Right kidney (tissue), 1 donor: ENCODE measurements at regions not wholly inside any gene's neighbourhood (a gene's known extent, or its start where the extent isn't known, plus 50 kb on each side); places are given as distances from the start of the nearest gene placed in this dataset.

Experiments
- DNase-seq: peaks from one replicate; pipeline ENCODE4 v3.0.0-alpha.2; 2016

DNA sequence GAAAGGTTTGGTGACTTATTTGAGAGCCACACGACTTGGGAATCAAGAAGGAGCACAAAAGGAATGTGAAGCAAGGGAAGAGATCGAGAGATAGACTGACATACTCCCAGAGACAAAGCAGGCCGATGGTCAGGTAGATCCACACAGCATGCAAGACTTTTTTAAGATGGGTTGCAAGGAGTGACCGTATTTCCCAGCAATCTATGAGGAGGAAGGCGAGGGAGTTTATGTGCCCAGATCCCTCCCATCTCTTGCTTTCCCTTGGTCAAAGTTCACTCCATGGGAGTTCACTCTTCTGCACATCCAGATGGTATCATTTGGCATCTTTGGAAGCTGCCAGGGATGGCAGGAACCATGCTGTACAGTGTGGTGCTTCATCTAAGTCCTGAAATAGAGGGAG, 148.9 kb downstream of the RMI1 start:
- no peak for DNase-seq

- DNase-seq, result no peak
These were observed 155.7 kb downstream of the RMI1 start for GRCh38 chr9:84136119-84136868.

- DNase-seq, result no peak
These were observed 157.4 kb downstream of the RMI1 start for GRCh38 chr9:84137968-84138367.

- DNase-seq, result no peak
These were observed 157.9 kb downstream of the RMI1 start for GRCh38 chr9:84138541-84138940.

GRCh38 chr9:84139296-84140070, 158.9 kb downstream of the RMI1 start:
- peak; percentile 19 for DNase-seq

GRCh38 chr9:84140535-84141101, 160.0 kb downstream of the RMI1 start:
- DNase-seq, result peak; percentile 76

DNA sequence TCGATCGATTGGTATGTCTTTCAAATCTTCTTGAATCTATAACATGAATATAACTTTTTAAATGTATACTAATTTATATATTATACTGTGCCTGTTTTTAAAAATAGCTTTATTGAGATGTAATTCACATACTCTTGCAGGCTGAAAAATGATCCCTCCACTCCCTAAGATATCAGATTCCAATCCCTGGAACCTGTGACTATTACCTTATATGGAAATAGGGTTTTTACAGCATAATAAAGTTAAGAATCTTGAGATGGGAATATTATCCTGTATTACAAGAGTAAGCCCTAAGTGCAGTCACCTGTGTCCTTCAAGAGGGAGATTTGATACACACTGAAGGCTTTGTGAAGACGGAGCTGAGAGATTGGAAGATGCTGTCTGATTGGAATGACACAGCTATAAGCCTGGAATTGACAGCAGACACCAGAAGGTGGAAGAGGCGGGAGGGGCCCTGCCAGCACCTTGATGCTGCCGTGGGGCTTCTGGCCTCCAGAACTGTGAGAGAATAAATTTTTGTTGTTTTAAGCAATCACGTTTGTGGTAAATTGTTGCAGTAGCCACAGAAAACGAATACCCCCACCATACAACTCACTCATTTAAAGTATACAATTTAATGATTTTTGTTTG, 161.3 kb downstream of the RMI1 start:
- no peak for DNase-seq

GRCh38 chr9:84145031-84145430, 164.4 kb downstream of the RMI1 start:
- DNase-seq, result no peak

- DNase-seq, result no peak
These were observed 165.2 kb downstream of the RMI1 start for GRCh38 chr9:84145780-84146179.

DNA sequence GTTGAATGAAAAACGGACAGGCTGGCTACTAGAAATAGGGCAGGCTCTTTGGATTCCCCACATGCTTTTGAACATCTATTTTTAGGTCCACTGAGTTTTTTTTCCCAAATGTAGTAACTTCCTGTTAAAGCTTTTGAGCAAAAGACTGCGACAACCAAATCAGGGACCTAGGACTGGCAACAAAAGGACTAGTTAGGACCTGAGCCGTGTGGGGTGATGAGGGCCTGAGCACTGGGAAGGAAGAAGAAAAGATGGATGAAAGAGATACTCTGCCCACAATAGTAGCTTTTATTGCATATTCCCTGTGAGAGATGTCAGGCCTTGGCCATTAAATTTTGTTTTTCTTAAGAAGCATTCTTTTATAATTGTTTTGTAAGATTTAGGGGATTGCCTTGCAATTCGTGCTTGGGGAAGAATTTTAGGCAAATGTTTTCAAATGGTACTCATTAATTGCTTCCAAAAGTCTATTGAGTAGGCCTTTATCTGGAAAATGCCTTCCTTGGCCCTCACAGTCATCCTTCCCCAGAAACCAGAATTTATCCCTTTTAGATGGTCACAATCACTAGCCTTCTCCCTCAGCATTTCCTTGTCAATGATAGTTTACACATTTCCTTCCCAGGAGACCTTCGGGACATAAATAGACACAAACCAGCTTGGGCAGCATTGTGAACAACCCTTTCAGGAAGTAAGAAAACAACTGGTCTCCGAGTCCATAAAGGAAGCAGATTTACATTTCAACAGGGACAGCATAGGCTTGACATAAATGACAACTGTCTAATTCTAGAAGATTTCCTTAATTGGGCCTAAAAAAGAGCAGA, 166.5 kb downstream of the RMI1 start:
- DNase-seq, result no peak

DNA sequence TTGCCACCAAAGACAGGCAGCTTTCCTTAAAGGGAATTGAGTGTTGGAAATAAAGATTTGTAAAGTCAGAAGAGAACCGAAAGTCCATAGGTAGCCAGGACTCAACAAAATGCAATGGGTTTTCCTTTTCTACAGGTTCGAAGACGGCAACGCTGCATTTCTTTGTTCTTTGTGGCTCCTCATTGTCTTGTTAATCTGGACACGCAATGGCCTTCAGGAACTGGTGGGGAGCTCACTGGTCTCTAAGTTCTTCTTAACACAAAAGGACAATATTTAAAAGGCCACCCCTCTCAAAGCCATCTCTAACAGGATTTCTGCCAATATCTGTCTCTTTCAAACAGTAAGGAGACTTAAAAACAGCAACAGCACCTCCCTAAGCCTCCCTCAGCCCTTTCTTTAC, 170.6 kb downstream of the RMI1 start:
- no peak for DNase-seq

DNA sequence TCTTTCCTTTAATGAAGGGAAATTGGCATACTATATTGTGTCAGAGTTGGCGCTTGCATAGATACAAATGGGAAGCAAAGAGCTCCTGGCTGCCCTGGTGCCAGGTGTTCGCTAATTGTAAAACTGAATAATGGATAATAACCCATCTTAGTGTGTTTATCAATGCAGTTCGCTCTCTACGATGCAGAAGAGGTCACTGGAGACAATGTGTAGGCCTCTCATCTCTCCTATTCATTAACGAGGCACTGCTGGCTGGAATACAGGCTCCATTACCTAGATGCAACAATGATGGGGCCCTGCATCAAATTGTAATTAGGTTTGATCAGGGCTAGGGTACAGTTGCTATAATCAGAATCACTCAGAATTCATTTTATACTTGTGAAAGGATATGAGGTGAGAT, 171.0 kb downstream of the RMI1 start:
- DNase-seq, result no peak

- no peak for DNase-seq
These were observed 171.6 kb downstream of the RMI1 start for GRCh38 chr9:84152204-84152603.

GRCh38 chr9:84153885-84154284, 173.3 kb downstream of the RMI1 start:
- no peak for DNase-seq

GRCh38 chr9:84154320-84154719, 173.7 kb downstream of the RMI1 start:
- no peak for DNase-seq

DNA sequence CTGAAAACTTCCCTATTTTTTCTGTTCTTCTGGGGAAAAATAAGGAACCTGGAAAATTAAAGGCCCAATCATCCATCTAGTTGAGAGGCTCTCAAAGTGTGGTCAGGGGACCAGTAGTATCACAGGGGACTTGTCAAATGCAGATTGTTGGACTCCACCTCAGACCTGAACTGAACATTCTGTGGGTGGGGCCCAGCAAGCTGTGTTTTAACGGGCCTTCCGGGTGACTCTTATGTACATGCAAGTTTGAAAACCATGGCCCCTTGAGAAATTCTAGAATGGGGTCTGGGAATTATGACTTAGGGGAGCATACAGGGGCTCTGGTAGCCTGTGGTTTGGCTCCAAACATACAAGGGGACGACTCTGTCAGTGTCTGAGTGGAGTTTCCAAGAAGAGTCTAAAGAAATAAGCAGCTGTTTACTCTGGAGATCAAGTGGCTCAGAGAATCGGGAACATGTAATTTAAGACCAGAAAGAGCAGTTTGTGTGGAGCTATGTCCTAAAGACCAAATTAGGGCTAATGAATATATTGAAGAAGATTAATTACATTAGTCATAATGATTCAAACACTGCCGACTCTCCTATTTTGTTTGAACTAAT, 177.4 kb downstream of the SLC28A3 start:
- DNase-seq, result no peak

DNA sequence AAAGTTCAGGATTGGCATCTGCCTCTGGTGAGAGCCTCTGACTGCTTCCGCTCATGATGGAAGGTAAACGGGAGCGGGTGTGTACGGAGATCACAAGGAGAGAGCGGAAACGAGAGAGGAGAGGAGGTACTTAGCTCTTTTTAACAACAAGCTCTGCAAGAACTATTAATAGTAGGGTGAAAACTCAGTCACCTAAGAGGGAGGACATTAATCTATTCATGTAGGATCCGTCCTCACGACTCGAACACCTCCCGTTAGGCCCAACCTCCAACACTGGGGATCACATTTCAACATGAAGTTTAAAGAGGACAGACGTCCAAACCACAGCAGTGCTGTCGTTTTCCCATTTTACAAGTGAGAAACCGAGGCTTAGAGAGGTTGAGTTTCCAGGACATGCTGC, 173.7 kb downstream of the SLC28A3 start:
- DNase-seq, result no peak

- no peak for DNase-seq
These were observed 171.3 kb downstream of the SLC28A3 start for GRCh38 chr9:84169240-84169639.

DNA sequence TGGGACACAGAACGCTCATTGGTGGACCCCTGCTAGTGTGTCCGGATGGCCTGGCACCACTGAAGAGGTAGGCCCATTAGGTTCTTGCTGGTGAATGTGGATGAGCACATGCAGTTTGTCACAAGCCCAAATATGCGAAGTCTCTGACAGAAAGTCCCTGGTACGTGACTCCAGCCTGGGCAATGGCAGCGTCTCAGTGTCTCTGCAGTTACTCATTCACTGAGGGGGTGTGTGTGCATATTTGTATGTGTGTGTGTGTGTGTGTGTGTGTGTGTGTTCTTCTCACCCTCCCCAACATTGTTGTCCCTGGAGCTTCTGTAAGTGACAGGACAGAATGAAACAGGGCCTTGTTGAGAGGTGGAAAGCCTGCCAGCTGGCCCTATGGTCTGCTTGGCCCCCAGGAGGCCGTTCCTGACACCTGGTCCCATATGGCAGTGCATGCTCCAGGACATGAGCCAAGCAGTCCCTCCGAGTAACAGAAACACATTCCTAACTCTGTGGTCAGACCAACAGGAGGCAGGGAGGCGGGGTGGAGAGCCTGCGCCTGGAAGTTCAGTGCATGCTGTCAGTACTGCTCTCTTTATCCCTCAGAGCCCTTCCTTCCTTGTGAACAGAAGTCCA, 169.9 kb downstream of the SLC28A3 start:
- DNase-seq, result peak; percentile 46

- no peak for DNase-seq
These were observed 166.6 kb downstream of the SLC28A3 start for GRCh38 chr9:84173961-84174360.

DNA sequence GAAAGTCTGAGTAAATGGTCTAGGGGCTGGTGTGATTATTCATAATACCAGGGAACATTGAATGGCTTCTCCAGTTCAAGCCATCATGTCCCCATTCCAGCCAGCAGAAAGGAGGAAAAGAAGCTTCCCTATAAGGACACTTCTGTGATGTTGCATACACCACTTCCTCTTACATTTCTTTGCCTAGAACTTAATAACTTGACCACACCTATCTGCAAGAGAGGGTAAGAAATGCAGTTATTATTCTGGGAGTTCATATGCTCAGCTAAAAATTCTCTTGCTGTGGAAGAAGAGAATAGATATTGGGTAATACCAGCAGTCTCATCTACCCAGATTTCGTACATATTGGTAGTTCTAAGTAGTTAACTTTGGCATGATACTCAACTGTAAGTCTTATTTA, 166.1 kb downstream of the SLC28A3 start:
- DNase-seq, result no peak
